BE2C (cell line): ENCODE measurements at regions not wholly inside any gene's neighbourhood (a gene's known extent, or its start where the extent isn't known, plus 50 kb on each side); places are given as distances from the start of the nearest gene placed in this dataset.
"Not testable (repeated sequence)": the region's sequence is repeated elsewhere in the genome, so short reads cannot be mapped to it uniquely, and the experiment has no call there.

Experiments used
- DNase-seq: peaks from one replicate; pipeline ENCODE4 v3.0.0-alpha.2; 2020
- H3K27me3 ChIP-seq: fragments of 250-450 bp; sonication (Bioruptor Pico); 2 replicates; pipeline ENCODE4 v1.5.1; 2020; ENCODE audit warnings: mild to moderate bottlenecking
- H3K36me3 ChIP-seq: fragments of 250-450 bp; sonication (Bioruptor Pico); 2 replicates; pipeline ENCODE4 v1.5.1; 2020; ENCODE audit warnings: mild to moderate bottlenecking
- H3K4me1 ChIP-seq: fragments of 250-450 bp; sonication (Bioruptor Pico); 2 replicates; pipeline ENCODE4 v1.5.1; 2020
- H3K4me3 ChIP-seq: 2 replicates; pipeline ENCODE4 v1.5.1; 2011; ENCODE audit warnings: low read depth, low read length
- H3K9me3 ChIP-seq: fragments of 250-450 bp; sonication (Bioruptor Pico); 2 replicates; pipeline ENCODE4 v1.5.1; 2020
- TF ChIP-seq, protein P1 (sequence below): IDR thresholded peaks from 2 replicates; pipeline ENCODE4 v1.5.1; 2012; ENCODE audit warnings: mild to moderate bottlenecking, low read depth, low read length

DNA sequence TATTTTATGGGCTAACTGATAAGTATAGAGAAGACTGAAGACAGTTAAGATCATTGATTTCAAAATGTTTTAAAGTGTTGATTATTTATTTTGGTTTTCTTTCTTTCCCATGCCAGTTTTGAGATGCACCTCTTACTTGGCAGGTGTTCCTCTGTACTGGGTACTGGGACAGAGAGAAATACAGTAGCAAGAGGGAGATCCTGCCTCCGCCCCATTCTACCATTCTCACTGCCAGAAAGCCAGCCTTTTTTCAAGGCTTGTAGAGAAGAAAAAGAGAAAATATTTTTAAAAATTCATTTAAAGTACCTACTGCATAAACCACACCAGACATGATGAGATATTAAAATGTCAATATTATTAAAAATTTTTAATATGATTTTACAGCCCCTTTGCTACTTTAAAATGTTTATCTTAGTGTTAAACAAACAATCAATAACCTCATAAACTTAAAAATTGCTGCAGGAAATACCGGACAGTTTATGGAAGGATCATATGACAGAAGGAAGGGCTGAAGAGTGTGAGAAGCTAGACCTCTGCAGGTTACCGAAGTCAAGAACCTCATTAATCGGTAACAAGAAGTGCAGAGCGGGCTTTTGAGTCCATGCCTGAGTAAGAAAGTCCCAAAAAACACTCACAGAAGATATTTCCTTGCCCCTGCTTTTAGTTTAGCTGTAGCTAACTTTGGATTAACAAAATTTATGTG, 117.8 kb upstream of the ESR1 start:
- TF ChIP-seq, protein P1, sequence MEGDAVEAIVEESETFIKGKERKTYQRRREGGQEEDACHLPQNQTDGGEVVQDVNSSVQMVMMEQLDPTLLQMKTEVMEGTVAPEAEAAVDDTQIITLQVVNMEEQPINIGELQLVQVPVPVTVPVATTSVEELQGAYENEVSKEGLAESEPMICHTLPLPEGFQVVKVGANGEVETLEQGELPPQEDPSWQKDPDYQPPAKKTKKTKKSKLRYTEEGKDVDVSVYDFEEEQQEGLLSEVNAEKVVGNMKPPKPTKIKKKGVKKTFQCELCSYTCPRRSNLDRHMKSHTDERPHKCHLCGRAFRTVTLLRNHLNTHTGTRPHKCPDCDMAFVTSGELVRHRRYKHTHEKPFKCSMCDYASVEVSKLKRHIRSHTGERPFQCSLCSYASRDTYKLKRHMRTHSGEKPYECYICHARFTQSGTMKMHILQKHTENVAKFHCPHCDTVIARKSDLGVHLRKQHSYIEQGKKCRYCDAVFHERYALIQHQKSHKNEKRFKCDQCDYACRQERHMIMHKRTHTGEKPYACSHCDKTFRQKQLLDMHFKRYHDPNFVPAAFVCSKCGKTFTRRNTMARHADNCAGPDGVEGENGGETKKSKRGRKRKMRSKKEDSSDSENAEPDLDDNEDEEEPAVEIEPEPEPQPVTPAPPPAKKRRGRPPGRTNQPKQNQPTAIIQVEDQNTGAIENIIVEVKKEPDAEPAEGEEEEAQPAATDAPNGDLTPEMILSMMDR = no peak
- Histone ChIP-seq H3K9me3 (no peaks in the 10 kb centered on the region), H3K4me1 (no peaks in the 10 kb centered on the region), H3K36me3 (no peaks in the 10 kb centered on the region), H3K4me3 (no peak overlapping the region), H3K27me3 (no peaks in the 10 kb centered on the region; the same call in 1 of the 2 replicates)
- DNase-seq = no peak

GRCh38 chr6:151690303-151690702, 117.2 kb upstream of the ESR1 start:
- H3K27me3 ChIP-seq = no peaks in the 10 kb centered on the region
- no peaks in the 10 kb centered on the region for H3K36me3 ChIP-seq
- no peaks in the 10 kb centered on the region for H3K4me1 ChIP-seq
- H3K9me3 ChIP-seq = no peaks in the 10 kb centered on the region
- TF ChIP-seq, protein P1 = no peak
- no peak overlapping the region for H3K4me3 ChIP-seq
- DNase-seq = no peak

- TF ChIP-seq, protein P1 = no peak
These were observed 116.5 kb upstream of the ESR1 start for GRCh38 chr6:151690768-151691562.

DNA sequence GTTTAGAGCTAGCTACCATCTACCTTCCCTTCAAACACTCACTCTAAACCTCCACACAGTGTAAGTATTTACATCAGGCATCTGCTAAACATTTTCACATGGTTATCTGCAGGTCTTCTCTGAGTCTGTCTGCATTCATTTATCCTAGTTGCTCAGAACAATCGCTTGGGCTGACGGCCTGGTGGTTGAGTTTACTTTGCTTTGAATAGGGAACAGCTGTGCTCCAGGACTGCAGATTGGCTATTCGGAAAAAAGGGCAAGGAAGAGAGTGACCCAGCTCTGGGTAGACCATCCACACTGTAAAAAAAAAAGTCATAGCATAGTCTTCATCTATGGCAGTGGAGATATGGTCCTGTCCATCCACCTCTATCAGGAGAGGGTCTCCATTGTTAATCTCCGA, 115.3 kb upstream of the ESR1 start:
- Histone ChIP-seq H3K27me3 (no peaks in the 10 kb centered on the region), H3K4me3 (no peak overlapping the region), H3K9me3 (no peaks in the 10 kb centered on the region), H3K4me1 (no peaks in the 10 kb centered on the region), H3K36me3 (no peaks in the 10 kb centered on the region)
- no peak for DNase-seq
- TF ChIP-seq, protein P1 = no peak

More at GRCh38 chr6:151690768-151691562, 116.5 kb upstream of the ESR1 start:
- Histone ChIP-seq H3K36me3 (no peaks in the 10 kb centered on the region), H3K9me3 (no peaks in the 10 kb centered on the region), H3K4me3 (no peak overlapping the region), H3K4me1 (no peaks in the 10 kb centered on the region), H3K27me3 (no peaks in the 10 kb centered on the region)
- no peak for DNase-seq

DNA sequence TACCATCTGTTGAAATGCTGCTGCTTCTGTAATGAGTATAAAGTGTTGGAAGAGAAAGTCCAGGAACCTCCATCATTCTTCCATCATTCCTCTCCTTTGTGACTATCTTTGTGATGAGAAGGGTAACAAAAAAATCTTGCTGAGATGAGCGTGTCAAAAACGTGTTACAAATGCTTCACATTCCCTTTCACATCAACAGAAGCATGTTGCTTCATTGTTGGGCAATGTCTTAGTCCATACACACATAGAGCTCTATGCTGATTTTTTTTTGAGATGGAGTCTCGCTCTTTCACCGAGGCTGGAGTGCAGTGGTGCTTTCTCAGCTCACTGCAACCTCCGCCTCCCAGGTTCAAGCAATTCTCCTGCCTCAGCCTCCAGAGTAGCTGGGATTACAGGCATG, 114.1 kb upstream of the ESR1 start:
- no peak overlapping the region for H3K4me3 ChIP-seq
- no peaks in the 10 kb centered on the region for H3K36me3 ChIP-seq
- TF ChIP-seq, protein P1 = no peak
- H3K4me1 ChIP-seq = no peaks in the 10 kb centered on the region
- no peaks in the 10 kb centered on the region for H3K27me3 ChIP-seq
- no peak for DNase-seq
- H3K9me3 ChIP-seq = no peaks in the 10 kb centered on the region

- no peak for DNase-seq
- TF ChIP-seq, protein P1 = no peak
- Histone ChIP-seq H3K36me3 (no peaks in the 10 kb centered on the region), H3K9me3 (no peaks in the 10 kb centered on the region), H3K4me1 (no peaks in the 10 kb centered on the region), H3K4me3 (no peak overlapping the region), H3K27me3 (peaks cover 3% of the 10 kb centered on the region; the same call in 1 of the 2 replicates)
These were observed 112.3 kb upstream of the ESR1 start for GRCh38 chr6:151695156-151695555.

DNA sequence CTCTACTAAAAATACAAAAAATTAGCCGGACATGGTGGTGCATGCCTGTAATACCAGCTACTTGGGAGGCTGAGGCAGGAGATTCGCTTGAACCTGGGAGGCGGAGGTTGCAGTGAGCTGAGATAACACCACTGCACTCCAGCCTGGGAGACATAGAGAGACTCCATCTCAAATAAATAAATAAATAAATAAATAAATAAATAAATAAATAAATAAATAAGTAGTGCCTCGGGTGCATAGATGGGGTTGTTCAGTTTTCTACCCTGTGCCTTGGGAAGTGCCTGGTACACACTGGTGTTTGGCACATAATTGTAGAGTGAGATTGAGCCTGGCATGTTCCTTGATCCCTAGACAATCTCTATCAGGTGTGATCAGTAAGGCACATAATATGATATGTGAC, 111.2 kb upstream of the ESR1 start:
- not testable (repeated sequence) for DNase-seq, H3K4me1 ChIP-seq, H3K9me3 ChIP-seq, H3K36me3 ChIP-seq, H3K27me3 ChIP-seq, H3K4me3 ChIP-seq
